OCI-LY3 (cell line): ENCODE measurements at regions not wholly inside any gene's neighbourhood (a gene's known extent, or its start where the extent isn't known, plus 50 kb on each side); places are given as distances from the start of the nearest gene placed in this dataset.

ENCODE experiments used
- CTCF ChIP-seq: fragments of 200-600, 300-600 bp; sonication (generic); IDR thresholded peaks from 2 replicates; pipeline ENCODE4 v1.5.1; 2014; ENCODE audit warnings: antibody characterized with exemption, low read length, low read depth
- EZH2phosphoT487 ChIP-seq: fragments of 200-600 bp; shearing (Covaris generic); IDR thresholded peaks from 2 replicates; pipeline ENCODE4 v1.6.1; 2018; ENCODE audit warnings: antibody characterized with exemption, mixed run types, low read depth

- TF ChIP-seq CTCF (no peak), EZH2phosphoT487 (no peak)
Measured at GRCh38 chr1:219020386-219020785, 153.3 kb upstream of the LYPLAL1 start.
